Activated T-cell treated with anti-CD3 and anti-CD28 coated beads, Interleukin-2, amount 50 U/mL, for 4 hours (primary cell): ENCODE measurements at regions not wholly inside any gene's neighbourhood (a gene's known extent, or its start where the extent isn't known, plus 50 kb on each side); places are given as distances from the start of the nearest gene placed in this dataset.
"Not testable (repeated sequence)": the region's sequence is repeated elsewhere in the genome, so short reads cannot be mapped to it uniquely, and the experiment has no call there.

Source experiments
- ATAC-seq, 2 donors: fragments of 200-7000 bp; cut with Tn5 transposase; one replicate each; pipeline ENCODE4 v1.10.0; 2021
- DNase-seq: peaks from one replicate; pipeline ENCODE4 v3.0.0-alpha.2; 2020
- H3K27me3 Mint-ChIP-seq: one replicate; pipeline ENCODE4 v1.8.0; 2021; ENCODE audit warnings: low read depth, mixed read lengths
- H3K36me3 Mint-ChIP-seq: one replicate; pipeline ENCODE4 v1.8.0; 2022; ENCODE audit warnings: mixed read lengths; ENCODE audit not compliant: insufficient read depth
- H3K4me1 Mint-ChIP-seq: one replicate; pipeline ENCODE4 v1.8.0; 2021; ENCODE audit warnings: low read depth, mixed read lengths
- H3K4me3 Mint-ChIP-seq: one replicate; pipeline ENCODE4 v1.8.0; 2021; ENCODE audit warnings: mild to moderate bottlenecking, moderate library complexity, mixed read lengths
- H3K9me3 Mint-ChIP-seq: one replicate; pipeline ENCODE4 v1.8.0; 2021; ENCODE audit warnings: mixed read lengths

DNA sequence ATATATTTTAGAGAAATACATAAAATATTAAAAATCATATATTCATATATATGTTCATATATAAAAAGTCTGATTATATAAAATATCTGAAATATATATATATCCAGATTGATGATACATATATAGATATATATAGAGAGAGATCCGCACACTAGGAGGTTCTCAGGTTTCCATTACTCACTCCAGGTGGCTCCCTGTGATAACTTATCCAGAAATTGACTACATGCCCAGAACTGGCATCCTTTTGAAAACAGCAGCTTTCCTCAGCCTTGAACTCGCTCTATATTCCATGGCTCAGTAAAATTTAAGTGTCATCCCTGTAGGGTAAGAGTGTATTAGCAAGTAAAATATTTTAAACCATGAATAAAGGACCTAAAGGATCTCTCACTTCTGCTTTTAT is 206.8 kb downstream of the TINAG start:
- Mint-ChIP-seq H3K27me3 (no peaks in the 10 kb centered on the region), H3K4me3 (no peak overlapping the region), H3K9me3 (peaks cover 4% of the 10 kb centered on the region), H3K36me3 (no peaks in the 10 kb centered on the region), H3K4me1 (no peaks in the 10 kb centered on the region)
- ATAC-seq, result no peak
- no peak for DNase-seq

DNA sequence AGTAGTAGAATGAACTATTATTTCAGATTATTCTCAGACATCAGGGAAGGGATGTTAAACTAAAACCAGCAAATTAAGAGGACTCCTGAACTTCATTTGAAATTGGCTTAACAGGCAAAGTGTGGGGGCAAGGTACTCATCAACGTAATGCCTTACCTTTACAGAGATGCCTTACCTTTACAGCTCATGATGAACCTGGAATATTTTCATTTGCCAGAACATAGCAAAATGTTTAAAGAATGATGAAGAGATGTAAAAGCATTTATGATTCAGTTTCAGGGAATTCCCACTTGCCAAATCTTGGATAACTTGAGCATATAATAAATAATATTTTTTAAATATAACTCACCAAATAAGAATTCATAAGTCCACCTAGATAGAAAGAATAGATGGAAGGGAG is 207.5 kb downstream of the TINAG start:
- Mint-ChIP-seq H3K36me3 (no peaks in the 10 kb centered on the region), H3K4me3 (no peak overlapping the region), H3K9me3 (peaks cover 6% of the 10 kb centered on the region), H3K27me3 (no peaks in the 10 kb centered on the region), H3K4me1 (no peaks in the 10 kb centered on the region)
- DNase-seq, result no peak
- ATAC-seq, result no peak

DNA sequence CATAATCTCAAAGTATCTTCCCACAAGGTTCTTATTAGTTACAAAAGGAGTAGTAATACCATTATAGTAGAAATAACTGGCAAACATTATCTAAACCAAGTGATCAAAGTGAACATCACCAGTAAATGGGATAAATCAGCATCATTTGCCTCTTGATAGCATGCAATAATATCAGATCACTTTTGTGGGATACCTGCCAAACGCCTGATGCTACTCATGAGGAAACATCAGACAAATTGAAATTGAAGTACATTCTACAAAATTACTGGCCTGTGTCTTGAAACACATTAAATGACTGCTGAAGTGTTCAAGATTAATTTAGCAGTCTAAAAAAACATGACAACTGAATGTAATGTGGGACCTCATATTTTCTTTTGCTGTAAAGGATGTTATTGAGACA is 208.1 kb downstream of the TINAG start:
- DNase-seq (no peak), ATAC-seq (no peak)
- H3K4me3 Mint-ChIP-seq, result no peak overlapping the region
- H3K4me1 Mint-ChIP-seq, result no peaks in the 10 kb centered on the region
- H3K9me3 Mint-ChIP-seq, result peaks cover 11% of the 10 kb centered on the region
- no peaks in the 10 kb centered on the region for H3K36me3 Mint-ChIP-seq
- H3K27me3 Mint-ChIP-seq, result no peaks in the 10 kb centered on the region

DNA sequence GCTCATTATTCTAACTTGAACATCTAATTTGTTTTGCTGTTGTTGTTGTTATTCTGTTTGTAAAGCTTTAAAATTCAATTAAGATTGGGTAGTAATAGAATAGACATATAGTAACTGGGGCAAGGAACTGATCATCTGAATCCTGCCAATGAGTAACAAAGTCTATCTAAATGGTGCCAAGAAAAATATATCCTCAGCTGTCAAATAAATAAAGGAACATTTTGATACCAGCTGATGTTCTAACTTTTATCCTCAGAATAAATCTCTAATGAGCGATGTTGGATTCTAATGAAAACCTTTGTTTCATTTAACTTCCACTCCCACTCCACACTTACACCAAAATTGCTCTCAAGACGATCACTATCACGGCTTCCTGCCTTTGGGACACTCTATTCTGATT is 210.9 kb downstream of the TINAG start:
- Mint-ChIP-seq H3K4me3 (no peak overlapping the region), H3K4me1 (no peaks in the 10 kb centered on the region), H3K9me3 (peaks cover 11% of the 10 kb centered on the region), H3K27me3 (no peaks in the 10 kb centered on the region), H3K36me3 (no peaks in the 10 kb centered on the region)
- ATAC-seq, result no peak
- DNase-seq, result no peak

DNA sequence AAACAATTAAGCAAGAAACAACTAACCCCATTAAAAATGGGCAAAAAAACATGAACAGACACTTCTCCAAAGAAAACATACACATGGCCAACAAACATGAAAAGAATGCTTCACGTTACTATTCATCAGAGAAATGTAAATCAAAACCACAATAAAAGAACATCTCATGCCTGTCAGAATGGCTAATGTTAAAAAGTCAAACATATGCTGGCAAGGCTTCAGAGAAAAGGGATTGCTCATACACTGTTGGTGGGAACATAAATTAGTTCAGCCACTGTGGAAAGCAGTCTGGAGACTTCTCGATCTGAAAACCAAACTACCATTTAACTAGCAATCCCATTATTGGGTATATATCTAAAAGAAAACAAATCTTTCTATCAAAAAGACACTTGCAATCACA is 217.5 kb downstream of the TINAG start:
- peaks cover 16% of the 10 kb centered on the region for H3K9me3 Mint-ChIP-seq
- no peak for ATAC-seq
- H3K36me3 Mint-ChIP-seq, result no peaks in the 10 kb centered on the region

DNA sequence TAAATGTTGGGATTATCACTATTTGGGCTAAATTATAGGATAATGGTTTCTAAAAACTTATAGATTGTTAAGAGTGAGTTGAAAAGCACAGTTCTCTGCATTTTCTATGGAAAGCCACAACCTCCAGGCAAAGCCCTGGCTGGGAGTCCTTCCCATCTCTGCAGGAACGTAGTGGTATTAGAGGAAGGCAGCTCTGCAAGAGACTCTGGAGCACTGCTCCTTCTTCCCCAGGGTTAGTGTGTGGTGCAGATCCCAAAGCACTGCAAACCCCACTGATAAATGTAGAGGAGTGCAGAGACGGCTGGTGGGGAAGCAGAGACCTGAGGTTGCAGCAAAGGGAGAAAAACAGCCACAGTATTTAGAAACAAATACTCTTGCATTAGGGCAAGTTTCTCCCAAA is 225.3 kb downstream of the TINAG start:
- no peaks in the 10 kb centered on the region for H3K27me3 Mint-ChIP-seq
- H3K4me3 Mint-ChIP-seq, result no peak overlapping the region
- H3K36me3 Mint-ChIP-seq, result no peaks in the 10 kb centered on the region
- H3K9me3 Mint-ChIP-seq, result no peaks in the 10 kb centered on the region
- no peak for ATAC-seq
- no peaks in the 10 kb centered on the region for H3K4me1 Mint-ChIP-seq
- no peak for DNase-seq

More for the DNA sequence above, 217.5 kb downstream of the TINAG start:
- DNase-seq, result no peak
- Mint-ChIP-seq H3K4me3 (no peak overlapping the region), H3K4me1 (no peaks in the 10 kb centered on the region), H3K27me3 (no peaks in the 10 kb centered on the region)

DNA sequence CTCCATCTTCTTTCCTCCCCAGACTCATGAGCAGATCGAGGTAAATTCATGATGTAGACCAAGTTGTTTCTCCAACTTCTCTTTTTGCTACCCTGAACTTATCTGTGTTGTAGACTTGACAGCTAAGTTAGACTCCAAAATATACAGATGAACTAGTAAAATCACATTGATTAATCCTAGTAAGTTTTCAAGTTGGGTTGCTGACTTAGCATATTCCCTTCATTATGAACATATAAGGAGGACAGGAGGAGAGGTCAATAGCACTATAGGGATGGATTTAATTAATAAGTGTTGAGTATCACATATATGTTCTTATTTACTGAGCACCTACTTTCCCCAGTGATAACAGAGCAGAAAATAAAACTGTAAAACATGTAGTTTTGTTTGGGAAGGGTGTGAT is 227.3 kb downstream of the TINAG start:
- DNase-seq (no peak), ATAC-seq (no peak)
- Mint-ChIP-seq H3K9me3 (no peaks in the 10 kb centered on the region), H3K36me3 (no peaks in the 10 kb centered on the region), H3K27me3 (no peaks in the 10 kb centered on the region), H3K4me1 (no peaks in the 10 kb centered on the region), H3K4me3 (no peak overlapping the region)

DNA sequence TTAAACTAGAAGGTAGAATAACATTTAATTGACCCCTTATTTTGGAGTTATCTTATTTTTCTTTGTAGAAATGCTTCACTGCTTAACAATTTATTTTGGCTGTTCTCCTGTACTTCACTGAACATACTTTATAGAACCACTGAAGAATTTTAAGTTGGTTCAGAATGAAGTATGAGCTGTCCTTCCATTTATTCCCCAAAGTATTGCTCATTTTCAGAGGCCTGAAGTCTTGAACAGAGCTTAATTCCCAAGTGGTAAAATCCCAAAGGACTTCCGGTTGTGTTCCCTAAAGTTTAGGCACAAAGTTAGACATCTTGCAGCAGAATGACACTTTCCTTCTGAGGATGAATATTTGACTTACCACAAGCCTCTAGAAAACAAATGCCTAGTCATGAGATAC is 233.3 kb downstream of the TINAG start:
- H3K9me3 Mint-ChIP-seq, result peaks cover 4% of the 10 kb centered on the region
- no peak overlapping the region for H3K4me3 Mint-ChIP-seq
- ATAC-seq, result no peak
- no peaks in the 10 kb centered on the region for H3K27me3 Mint-ChIP-seq
- no peak for DNase-seq
- H3K36me3 Mint-ChIP-seq, result no peaks in the 10 kb centered on the region
- no peaks in the 10 kb centered on the region for H3K4me1 Mint-ChIP-seq

DNA sequence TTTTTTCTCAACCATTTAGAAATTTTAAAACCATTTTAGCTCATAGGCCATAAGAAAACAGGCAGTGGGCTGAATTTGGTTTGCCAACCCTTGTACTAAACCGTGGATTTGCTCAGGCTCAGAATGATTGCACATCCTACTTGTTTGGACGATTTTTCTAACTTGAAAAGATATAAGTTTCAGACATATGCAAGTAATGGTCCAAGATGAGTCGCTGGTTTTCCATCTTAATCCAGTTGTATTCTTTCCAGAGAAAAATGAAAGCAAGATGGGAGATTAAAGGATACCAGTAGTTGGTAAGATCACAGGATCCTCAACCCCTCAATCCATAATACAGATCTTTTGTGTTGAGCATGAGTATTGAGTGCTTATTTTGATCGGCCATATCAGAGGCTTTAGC is 250.9 kb downstream of the TINAG start:
- no peak for DNase-seq
- Mint-ChIP-seq H3K36me3 (no peaks in the 10 kb centered on the region), H3K9me3 (peaks cover 15% of the 10 kb centered on the region), H3K27me3 (no peaks in the 10 kb centered on the region), H3K4me1 (no peaks in the 10 kb centered on the region), H3K4me3 (no peak overlapping the region)
- no peak for ATAC-seq

DNA sequence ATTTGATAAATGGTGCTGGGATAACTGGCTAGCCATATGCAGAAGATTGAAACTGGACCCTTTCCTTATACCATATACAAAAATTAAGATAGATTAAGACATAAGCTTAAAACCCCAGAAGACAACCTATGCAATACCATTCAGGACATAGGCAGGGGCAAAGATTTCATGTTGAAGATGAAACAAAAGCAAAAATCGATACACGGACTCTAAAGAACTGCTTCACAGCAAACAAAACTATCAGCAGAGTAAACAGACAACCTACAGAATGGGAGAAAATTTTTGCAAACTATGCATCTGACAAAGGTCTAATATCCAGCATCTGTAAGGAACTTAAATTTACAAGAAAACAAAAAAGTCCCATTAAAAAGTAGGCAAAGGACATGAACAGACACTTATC is 255.9 kb downstream of the TINAG start:
- H3K9me3 Mint-ChIP-seq, result peaks cover 10% of the 10 kb centered on the region
- not testable (repeated sequence) for DNase-seq, ATAC-seq, H3K4me3 Mint-ChIP-seq, H3K36me3 Mint-ChIP-seq, H3K27me3 Mint-ChIP-seq, H3K4me1 Mint-ChIP-seq

DNA sequence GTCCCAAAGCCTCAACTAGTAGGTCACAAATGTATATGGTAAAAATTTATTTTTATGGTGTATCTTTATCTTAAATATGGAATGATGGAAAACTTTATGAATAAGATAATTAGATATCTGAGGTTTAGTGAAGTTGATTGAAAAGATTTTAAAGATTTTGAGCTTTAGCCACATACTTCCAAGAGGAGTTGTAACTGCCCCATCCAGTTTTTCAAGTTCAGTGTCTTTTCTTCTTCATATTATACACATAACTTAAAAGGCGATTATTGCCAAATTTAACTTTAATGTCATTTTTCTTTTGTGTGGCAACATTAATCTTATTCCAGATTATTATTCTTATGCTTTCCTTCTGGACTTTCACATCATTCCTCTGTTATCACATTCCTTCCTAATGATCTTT is 266.4 kb downstream of the TINAG start:
- H3K36me3 Mint-ChIP-seq, result no peaks in the 10 kb centered on the region
- H3K9me3 Mint-ChIP-seq, result peaks cover 8% of the 10 kb centered on the region
- H3K4me3 Mint-ChIP-seq, result no peak overlapping the region
- ATAC-seq (no peak), DNase-seq (no peak)
- no peaks in the 10 kb centered on the region for H3K27me3 Mint-ChIP-seq
- H3K4me1 Mint-ChIP-seq, result no peaks in the 10 kb centered on the region

DNA sequence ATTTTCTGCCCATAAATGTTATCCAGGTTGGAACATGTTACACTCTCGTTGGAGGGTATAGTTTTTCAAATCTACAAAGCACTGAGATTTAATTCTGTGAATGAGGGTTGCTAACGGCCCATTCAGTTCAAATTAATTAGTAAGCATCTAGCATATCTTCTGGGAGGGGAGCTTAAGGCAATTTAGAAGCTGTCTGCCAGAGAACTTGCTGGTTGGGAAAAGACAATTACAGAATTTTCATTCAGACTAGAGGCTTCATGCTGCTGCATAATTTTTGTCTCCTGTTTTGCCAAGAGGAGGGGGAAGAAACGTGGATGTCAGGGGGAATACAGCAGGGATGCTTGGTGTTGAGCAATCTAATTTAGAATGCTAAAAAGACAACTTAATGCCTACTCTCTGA is 268.3 kb upstream of the FAM83B start:
- no peaks in the 10 kb centered on the region for H3K9me3 Mint-ChIP-seq
- no peak overlapping the region for H3K4me3 Mint-ChIP-seq
- ATAC-seq (no peak), DNase-seq (no peak)
- no peaks in the 10 kb centered on the region for H3K36me3 Mint-ChIP-seq
- no peaks in the 10 kb centered on the region for H3K27me3 Mint-ChIP-seq
- no peaks in the 10 kb centered on the region for H3K4me1 Mint-ChIP-seq

DNA sequence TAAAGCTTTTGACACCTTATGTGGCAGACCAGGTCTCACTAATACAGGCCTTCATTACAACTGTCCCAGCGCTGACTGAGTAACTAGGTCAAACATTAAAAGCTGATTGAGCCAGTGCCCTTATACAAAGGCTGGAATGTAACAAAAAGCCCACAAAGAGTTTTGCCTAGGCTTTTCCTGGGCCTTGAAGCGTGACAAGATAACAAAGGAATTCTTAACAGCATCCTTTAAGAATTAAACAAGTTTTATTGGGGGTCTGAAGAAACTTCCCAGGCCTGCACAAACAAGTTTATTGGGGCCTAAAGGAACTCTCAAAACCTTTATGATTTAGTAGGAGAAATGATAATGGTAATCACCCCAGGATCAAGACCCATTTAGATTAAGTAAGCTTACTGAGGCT is 267.6 kb upstream of the FAM83B start:
- H3K27me3 Mint-ChIP-seq, result no peaks in the 10 kb centered on the region
- no peak overlapping the region for H3K4me3 Mint-ChIP-seq
- H3K36me3 Mint-ChIP-seq, result no peaks in the 10 kb centered on the region
- DNase-seq (no peak), ATAC-seq (no peak)
- no peaks in the 10 kb centered on the region for H3K4me1 Mint-ChIP-seq
- H3K9me3 Mint-ChIP-seq, result peaks cover 5% of the 10 kb centered on the region

DNA sequence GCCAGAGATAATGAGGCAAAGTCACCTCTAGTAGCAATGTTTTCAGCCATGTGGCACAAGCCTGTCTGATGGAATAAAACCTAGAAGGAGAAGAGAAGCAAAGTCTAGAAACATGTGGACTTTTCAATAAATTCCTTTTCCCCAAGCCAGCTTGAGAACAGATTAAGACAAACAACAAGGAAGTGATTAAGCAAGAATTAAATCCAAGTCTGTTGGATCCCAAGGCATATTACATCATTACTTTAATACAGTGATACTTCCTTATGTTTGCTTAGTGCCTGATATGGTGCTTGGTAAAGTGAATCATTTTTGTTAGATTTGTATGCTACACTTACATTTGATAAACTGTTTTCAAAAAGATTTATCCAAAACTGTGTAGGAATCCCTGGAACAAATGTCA is 260.3 kb upstream of the FAM83B start:
- Mint-ChIP-seq H3K9me3 (peaks cover 8% of the 10 kb centered on the region), H3K4me1 (no peaks in the 10 kb centered on the region), H3K4me3 (no peak overlapping the region), H3K27me3 (no peaks in the 10 kb centered on the region), H3K36me3 (no peaks in the 10 kb centered on the region)
- no peak for ATAC-seq
- no peak for DNase-seq

DNA sequence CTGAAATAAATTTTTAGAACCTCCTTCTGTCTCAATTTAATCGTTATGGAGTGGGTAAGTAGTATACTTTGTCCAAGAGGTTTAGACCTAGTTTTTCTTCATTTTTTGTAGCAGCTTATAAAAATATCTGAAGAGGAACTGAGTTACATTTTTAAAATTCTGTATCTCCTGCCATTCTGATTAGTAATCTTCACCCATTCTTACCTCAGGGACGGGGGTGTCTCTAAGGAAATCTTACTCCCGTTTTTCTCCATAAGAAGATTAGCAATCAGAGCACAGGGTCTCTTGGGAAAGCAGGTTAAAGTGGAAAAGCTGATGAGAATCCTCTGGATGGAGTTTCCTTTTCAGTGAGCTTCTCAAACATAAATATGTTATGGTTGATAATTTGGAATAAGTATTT is 259.3 kb upstream of the FAM83B start:
- H3K36me3 Mint-ChIP-seq, result no peaks in the 10 kb centered on the region
- no peak overlapping the region for H3K4me3 Mint-ChIP-seq
- no peaks in the 10 kb centered on the region for H3K27me3 Mint-ChIP-seq
- ATAC-seq (no peak), DNase-seq (no peak)
- peaks cover 9% of the 10 kb centered on the region for H3K9me3 Mint-ChIP-seq
- H3K4me1 Mint-ChIP-seq, result no peaks in the 10 kb centered on the region

DNA sequence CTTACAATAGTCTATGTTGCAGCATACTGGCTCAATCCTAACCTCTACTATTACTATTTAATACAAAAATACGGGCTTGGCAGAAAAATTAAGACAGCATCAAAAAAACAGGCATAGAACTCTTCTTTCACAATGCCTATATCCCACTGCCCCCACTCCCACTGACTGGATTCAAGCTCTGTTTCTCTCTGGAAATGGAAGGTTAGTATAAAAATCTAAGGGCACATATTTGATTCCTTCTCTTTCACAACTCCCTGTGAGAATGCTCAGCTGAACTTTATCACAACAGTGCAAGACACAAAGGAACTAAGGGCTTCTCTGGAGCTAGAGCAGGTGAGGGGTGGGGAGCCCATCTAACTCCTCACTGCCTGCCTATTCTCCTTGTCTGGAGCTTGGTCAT is 258.4 kb upstream of the FAM83B start:
- Mint-ChIP-seq H3K4me1 (no peaks in the 10 kb centered on the region), H3K9me3 (peaks cover 9% of the 10 kb centered on the region), H3K36me3 (no peaks in the 10 kb centered on the region), H3K4me3 (no peak overlapping the region), H3K27me3 (no peaks in the 10 kb centered on the region)
- DNase-seq (no peak), ATAC-seq (no peak)
